CD4-positive, CD25-positive, alpha-beta regulatory T cell (primary cell): ENCODE measurements at regions not wholly inside any gene's neighbourhood (a gene's known extent, or its start where the extent isn't known, plus 50 kb on each side); places are given as distances from the start of the nearest gene placed in this dataset.

ENCODE experiments used
- ATAC-seq, 2 donors: fragments of 150-1000 bp; cut with Tn5 transposase; one replicate each; pipeline ENCODE4 v1.10.0; 2021; ENCODE audit warnings: low read depth in 2 of 2, moderate number of reproducible peaks in 2 of 2, moderate library complexity in 1 of 2
- DNase-seq, 3 donors: peaks; one replicate each; pipeline versions ENCODE4 v3.0.0 to v3.0.0-alpha.2; 2012 to 2022; ENCODE audit warnings: mixed read lengths in 1 of 3
- H3K27ac ChIP-seq: one replicate; pipeline ENCODE4 v1.7.0; 2013; ENCODE audit warnings: mild to moderate bottlenecking, low read length; ENCODE audit not compliant: insufficient read depth, poor library complexity, severe bottlenecking
- H3K27me3 ChIP-seq: one replicate; pipeline ENCODE4 v1.7.0; 2013; ENCODE audit warnings: low read length; ENCODE audit not compliant: control insufficient read depth, insufficient read depth
- H3K36me3 ChIP-seq: one replicate; pipeline ENCODE4 v1.7.0; 2013; ENCODE audit warnings: mild to moderate bottlenecking, low read length, moderate library complexity; ENCODE audit not compliant: control insufficient read depth, insufficient read depth
- H3K4me1 ChIP-seq: 2 replicates; pipeline ENCODE4 v1.7.0; 2013; ENCODE audit warnings: mild to moderate bottlenecking, low read length; ENCODE audit not compliant: insufficient read depth, control insufficient read depth, poor library complexity, severe bottlenecking
- H3K4me3 ChIP-seq: one replicate; pipeline ENCODE4 v1.7.0; 2013; ENCODE audit warnings: low read depth, mild to moderate bottlenecking, low read length, moderate library complexity
- H3K9me3 ChIP-seq, 2 experiments: 1 replicate in 1 of 2; 2 replicates in 1 of 2; pipeline ENCODE4 v1.7.0; 2013; ENCODE audit warnings: low read length in 2 of 2, mild to moderate bottlenecking in 1 of 2, moderate library complexity in 1 of 2; ENCODE audit not compliant: control insufficient read depth in 2 of 2
- H3K27ac Mint-ChIP-seq, 3 donors: one replicate each; pipeline ENCODE4 v1.8.0; 2020 to 2022; ENCODE audit warnings: mild to moderate bottlenecking in 3 of 3, mixed read lengths in 3 of 3, moderate library complexity in 2 of 3
- H3K27me3 Mint-ChIP-seq: one replicate; pipeline ENCODE4 v1.8.0; 2022; ENCODE audit warnings: mild to moderate bottlenecking, mixed read lengths
- H3K36me3 Mint-ChIP-seq: one replicate; pipeline ENCODE4 v1.8.0; 2020; ENCODE audit warnings: mixed read lengths
- H3K4me1 Mint-ChIP-seq, 4 donors: one replicate each; pipeline ENCODE4 v1.8.0; 2020 to 2022; ENCODE audit warnings: mixed read lengths in 4 of 4, mild to moderate bottlenecking in 1 of 4
- H3K4me3 Mint-ChIP-seq, 4 donors: one replicate each; pipeline ENCODE4 v1.8.0; 2020 to 2022; ENCODE audit warnings: mild to moderate bottlenecking in 4 of 4, mixed read lengths in 4 of 4, moderate library complexity in 3 of 4
- H3K9me3 Mint-ChIP-seq, 7 donors: one replicate each; pipeline ENCODE4 v1.8.0; 2020 to 2022; ENCODE audit warnings: mixed read lengths in 7 of 7, mild to moderate bottlenecking in 3 of 7, moderate library complexity in 2 of 7

DNA sequence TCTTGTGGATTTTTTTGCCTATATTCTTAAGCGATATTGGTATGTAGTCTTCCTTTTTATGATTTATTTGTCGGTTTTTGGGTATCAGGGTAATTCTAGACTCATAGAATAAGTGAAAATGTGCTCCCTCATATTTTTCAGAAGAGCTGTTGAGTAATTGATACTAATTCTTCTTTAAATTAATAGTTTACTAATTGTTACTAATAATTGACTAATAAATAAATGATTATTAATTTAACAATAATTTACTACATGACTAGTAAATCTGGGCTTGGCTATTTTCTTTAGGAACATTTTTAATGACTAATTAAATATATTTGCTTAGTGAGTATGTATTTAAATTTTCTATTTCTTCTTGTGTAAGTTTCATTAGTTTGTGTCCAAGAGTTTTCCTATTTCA is 325.0 kb downstream of the ADCYAP1 start:
- H3K9me3 ChIP-seq, result peaks cover 4 to 16% of the 10 kb centered on the region in 2 experiments
- no peaks in the 10 kb centered on the region for H3K27me3 Mint-ChIP-seq
- H3K27me3 ChIP-seq, result no peaks in the 10 kb centered on the region
- no peak overlapping the region for H3K27ac Mint-ChIP-seq
- no peaks in the 10 kb centered on the region for H3K4me1 ChIP-seq
- H3K4me3 ChIP-seq, result no peak overlapping the region
- H3K9me3 Mint-ChIP-seq, result peaks cover 0 to 49% (median 9%) of the 10 kb centered on the region in 7 donors
- H3K4me1 Mint-ChIP-seq, result no peaks in the 10 kb centered on the region
- no peak overlapping the region for H3K27ac ChIP-seq
- no peaks in the 10 kb centered on the region for H3K36me3 ChIP-seq
- H3K4me3 Mint-ChIP-seq, result no peak overlapping the region
- no peaks in the 10 kb centered on the region for H3K36me3 Mint-ChIP-seq
- DNase-seq, result no peak
- ATAC-seq, result no peak

DNA sequence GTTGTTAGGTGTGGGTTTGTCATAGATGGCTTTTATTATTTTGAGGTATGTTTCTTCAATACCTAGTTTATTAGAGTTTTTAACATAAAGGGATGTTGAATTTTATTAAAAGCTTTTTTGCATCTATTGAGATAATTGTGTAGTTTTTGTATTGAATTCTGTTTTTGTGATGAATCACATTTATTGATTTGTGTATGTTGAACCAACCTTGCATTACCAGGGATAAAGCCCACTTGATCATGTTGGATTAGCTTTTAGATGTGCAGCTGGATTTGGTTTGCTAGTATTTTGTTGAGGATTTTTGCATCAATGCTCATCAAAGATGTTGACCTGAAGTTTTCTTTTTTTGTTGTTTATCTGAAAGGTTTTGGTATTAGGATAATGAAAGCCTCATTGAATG is 328.2 kb downstream of the ADCYAP1 start:
- no peak overlapping the region for H3K4me3 Mint-ChIP-seq
- Histone ChIP-seq H3K36me3 (no peaks in the 10 kb centered on the region), H3K27ac (no peak overlapping the region), H3K4me1 (no peaks in the 10 kb centered on the region), H3K27me3 (no peaks in the 10 kb centered on the region), H3K9me3 (peaks cover 8 to 29% of the 10 kb centered on the region in 2 experiments), H3K4me3 (no peak overlapping the region)
- ATAC-seq (no peak), DNase-seq (no peak)
- no peaks in the 10 kb centered on the region for H3K36me3 Mint-ChIP-seq
- H3K9me3 Mint-ChIP-seq, result peaks cover 5 to 61% (median 15%) of the 10 kb centered on the region in 7 donors
- no peaks in the 10 kb centered on the region for H3K27me3 Mint-ChIP-seq
- no peaks in the 10 kb centered on the region for H3K4me1 Mint-ChIP-seq
- no peak overlapping the region for H3K27ac Mint-ChIP-seq

DNA sequence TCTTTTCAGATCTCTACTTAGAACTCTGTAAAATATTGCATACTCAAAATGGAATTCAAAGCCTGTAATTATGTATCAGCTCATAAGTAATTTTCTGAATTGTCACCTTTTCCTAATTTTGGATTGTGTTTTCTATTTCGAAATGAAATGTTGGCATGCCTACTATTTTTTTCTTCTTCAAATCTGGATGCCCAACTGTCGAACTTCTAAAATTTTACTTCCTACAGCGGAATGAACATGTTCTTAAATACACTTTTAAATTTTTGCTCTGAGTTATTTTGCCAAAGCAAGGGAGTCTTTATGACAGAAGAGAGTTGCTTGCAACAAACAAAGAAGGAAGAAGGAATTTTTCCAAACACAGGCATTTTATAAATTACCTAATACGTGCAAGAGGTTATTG is 336.0 kb downstream of the ADCYAP1 start:
- no peaks in the 10 kb centered on the region for H3K27me3 Mint-ChIP-seq
- H3K4me3 Mint-ChIP-seq, result no peak overlapping the region
- H3K27me3 ChIP-seq, result no peaks in the 10 kb centered on the region
- H3K4me1 ChIP-seq, result no peaks in the 10 kb centered on the region
- H3K27ac ChIP-seq, result no peak overlapping the region
- DNase-seq (no peak), ATAC-seq (no peak)
- peaks cover 0 to 9% of the 10 kb centered on the region in 2 experiments for H3K9me3 ChIP-seq
- H3K27ac Mint-ChIP-seq, result no peak overlapping the region
- H3K4me1 Mint-ChIP-seq, result no peaks in the 10 kb centered on the region
- no peak overlapping the region for H3K4me3 ChIP-seq
- H3K9me3 Mint-ChIP-seq, result peaks cover 0 to 13% (median 9%) of the 10 kb centered on the region in 7 donors
- no peaks in the 10 kb centered on the region for H3K36me3 Mint-ChIP-seq
- H3K36me3 ChIP-seq, result no peaks in the 10 kb centered on the region

DNA sequence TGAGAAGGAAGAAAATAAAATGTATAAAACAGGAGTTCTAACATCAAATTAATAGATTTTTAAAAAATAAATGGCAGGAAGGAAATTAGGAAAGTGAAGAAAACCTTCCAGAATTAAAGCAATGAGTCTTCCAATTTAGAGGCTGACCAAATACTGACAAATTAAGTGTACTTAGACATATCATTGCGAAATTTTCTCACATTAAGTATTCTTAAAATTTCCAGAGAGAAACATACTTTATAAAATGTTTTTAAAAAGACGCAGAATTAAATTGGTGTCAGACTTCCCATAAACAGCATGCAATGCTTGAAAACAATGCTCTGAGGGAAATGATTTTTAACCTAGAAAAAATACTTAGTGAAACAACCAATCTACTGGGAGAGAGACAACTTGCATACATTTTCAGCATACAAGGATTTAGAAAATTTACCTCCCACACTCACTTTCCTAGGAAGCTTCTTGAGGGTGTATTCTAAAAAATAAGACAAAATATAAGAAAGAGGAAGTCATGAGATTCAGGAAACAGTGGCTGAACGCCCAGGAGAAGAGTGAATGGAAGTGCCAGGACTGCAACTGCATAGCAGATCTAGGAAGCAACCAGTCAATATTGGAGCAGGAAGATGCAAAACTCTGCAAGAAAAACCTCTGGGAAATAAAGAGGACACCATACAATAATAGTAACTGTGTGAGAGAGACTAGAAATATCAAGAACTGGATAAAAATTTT is 339.9 kb downstream of the ADCYAP1 start:
- no peaks in the 10 kb centered on the region for H3K4me1 ChIP-seq
- Mint-ChIP-seq H3K36me3 (no peaks in the 10 kb centered on the region), H3K4me3 (no peak overlapping the region), H3K4me1 (no peaks in the 10 kb centered on the region), H3K27me3 (no peaks in the 10 kb centered on the region), H3K27ac (no peak overlapping the region), H3K9me3 (peaks cover 0 to 9% (median 3%) of the 10 kb centered on the region in 7 donors)
- ATAC-seq (no peak), DNase-seq (no peak)
- no peaks in the 10 kb centered on the region for H3K36me3 ChIP-seq
- no peak overlapping the region for H3K27ac ChIP-seq
- no peaks in the 10 kb centered on the region for H3K9me3 ChIP-seq
- no peak overlapping the region for H3K4me3 ChIP-seq
- H3K27me3 ChIP-seq, result no peaks in the 10 kb centered on the region

DNA sequence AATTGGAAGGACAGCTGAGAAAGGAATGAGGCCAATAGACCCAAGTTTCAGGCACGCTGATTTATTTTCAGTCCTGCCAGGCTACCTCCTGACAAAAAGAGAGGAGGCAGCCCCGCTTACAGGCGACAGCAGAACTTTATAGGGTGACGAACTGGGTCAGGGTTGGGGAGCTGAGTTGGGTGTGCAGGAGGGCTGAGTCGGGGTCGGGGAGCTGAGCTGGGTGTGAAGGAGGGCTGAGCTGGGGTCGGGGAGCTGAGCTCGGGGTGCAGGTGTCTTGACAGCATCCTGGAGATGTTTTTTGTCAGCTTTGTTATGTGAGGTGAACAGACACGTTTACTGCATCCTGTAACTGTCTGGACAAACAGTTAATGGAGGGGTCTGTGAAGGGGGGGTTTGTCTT is 342.2 kb downstream of the ADCYAP1 start:
- H3K27ac Mint-ChIP-seq, result no peak overlapping the region
- no peaks in the 10 kb centered on the region for H3K36me3 ChIP-seq
- no peaks in the 10 kb centered on the region for H3K4me1 ChIP-seq
- peaks cover 0 to 9% (median 2%) of the 10 kb centered on the region in 7 donors for H3K9me3 Mint-ChIP-seq
- H3K4me3 Mint-ChIP-seq, result no peak overlapping the region
- DNase-seq (no peak), ATAC-seq (no peak)
- no peaks in the 10 kb centered on the region for H3K36me3 Mint-ChIP-seq
- no peaks in the 10 kb centered on the region for H3K27me3 ChIP-seq
- no peaks in the 10 kb centered on the region for H3K4me1 Mint-ChIP-seq
- no peaks in the 10 kb centered on the region for H3K27me3 Mint-ChIP-seq
- no peak overlapping the region for H3K4me3 ChIP-seq
- H3K27ac ChIP-seq, result no peak overlapping the region
- H3K9me3 ChIP-seq, result no peaks in the 10 kb centered on the region

DNA sequence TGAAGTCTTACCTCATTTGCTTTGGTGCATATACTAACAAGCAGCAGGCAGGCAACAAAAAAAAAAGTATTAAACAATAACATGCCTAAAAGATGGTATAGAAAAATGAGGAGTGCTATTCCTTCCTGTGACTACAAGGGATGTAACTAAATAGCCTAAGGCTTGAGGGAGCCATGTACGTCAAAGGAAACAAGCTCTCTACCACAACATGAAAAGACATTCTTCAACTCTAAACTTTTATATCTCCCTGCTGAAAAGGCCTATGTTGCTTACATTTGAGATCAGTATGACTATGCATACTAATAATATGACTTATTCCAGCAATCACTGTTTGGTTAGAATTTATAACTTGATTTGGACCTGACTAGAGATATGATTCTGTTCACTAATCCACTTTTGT is 347.9 kb downstream of the ADCYAP1 start:
- no peaks in the 10 kb centered on the region for H3K4me1 ChIP-seq
- Mint-ChIP-seq H3K4me3 (no peak overlapping the region), H3K27me3 (no peaks in the 10 kb centered on the region), H3K27ac (no peak overlapping the region), H3K4me1 (no peaks in the 10 kb centered on the region), H3K9me3 (peaks cover 1 to 9% (median 5%) of the 10 kb centered on the region in 7 donors), H3K36me3 (no peaks in the 10 kb centered on the region)
- no peak for ATAC-seq
- no peak overlapping the region for H3K4me3 ChIP-seq
- DNase-seq, result no peak
- no peak overlapping the region for H3K27ac ChIP-seq
- H3K36me3 ChIP-seq, result no peaks in the 10 kb centered on the region
- H3K27me3 ChIP-seq, result no peaks in the 10 kb centered on the region
- peaks cover 0 to 3% of the 10 kb centered on the region in 2 experiments for H3K9me3 ChIP-seq

DNA sequence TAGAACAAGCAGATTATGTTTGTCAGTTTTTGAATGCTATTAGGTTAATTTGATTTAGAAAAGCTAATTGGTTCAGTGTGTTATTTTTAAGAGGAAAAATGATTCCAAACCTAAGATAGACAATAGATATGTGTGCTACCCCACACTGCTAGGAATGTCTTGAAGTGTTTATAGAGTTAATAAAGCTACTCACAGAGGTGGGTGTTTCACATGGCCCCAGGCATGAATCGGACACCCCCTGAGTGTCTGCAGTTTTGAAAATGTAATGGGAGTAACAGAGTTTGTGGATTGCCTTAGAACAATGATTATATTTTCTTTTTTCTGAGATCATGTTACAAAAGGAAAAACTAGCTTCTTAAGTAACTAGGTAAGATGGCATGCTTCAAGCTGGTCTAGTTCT is 348.3 kb downstream of the ADCYAP1 start:
- Histone ChIP-seq H3K36me3 (no peaks in the 10 kb centered on the region), H3K27me3 (no peaks in the 10 kb centered on the region), H3K9me3 (peaks cover 0 to 3% of the 10 kb centered on the region in 2 experiments), H3K27ac (no peak overlapping the region), H3K4me1 (no peaks in the 10 kb centered on the region), H3K4me3 (no peak overlapping the region)
- Mint-ChIP-seq H3K27me3 (no peaks in the 10 kb centered on the region), H3K36me3 (no peaks in the 10 kb centered on the region), H3K4me3 (no peak overlapping the region), H3K4me1 (no peaks in the 10 kb centered on the region), H3K9me3 (peaks cover 1 to 9% (median 5%) of the 10 kb centered on the region in 7 donors), H3K27ac (no peak overlapping the region)
- ATAC-seq, result no peak
- DNase-seq, result no peak

DNA sequence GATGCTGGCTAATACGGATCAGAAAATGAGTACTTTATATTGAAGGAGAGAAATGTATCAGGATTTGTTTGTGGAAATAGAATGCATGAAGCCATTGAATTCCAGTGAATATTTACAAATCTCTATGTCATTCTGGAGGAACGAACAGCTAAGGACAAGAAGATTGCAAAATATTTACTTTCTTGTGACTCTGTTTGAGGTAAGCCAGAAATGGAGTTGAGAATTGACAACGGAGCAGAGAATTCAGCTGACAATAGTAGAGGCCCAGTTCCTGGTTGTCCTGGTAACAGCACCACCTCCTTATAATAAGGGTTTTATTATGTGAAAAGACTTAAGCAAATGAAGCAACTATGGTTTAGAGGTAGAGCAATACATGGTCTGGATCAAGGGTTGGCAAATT is 349.2 kb downstream of the ADCYAP1 start:
- H3K27me3 Mint-ChIP-seq, result no peaks in the 10 kb centered on the region
- no peak overlapping the region for H3K4me3 Mint-ChIP-seq
- Histone ChIP-seq H3K36me3 (no peaks in the 10 kb centered on the region), H3K4me1 (no peaks in the 10 kb centered on the region), H3K27me3 (no peaks in the 10 kb centered on the region), H3K9me3 (peaks cover 0 to 3% of the 10 kb centered on the region in 2 experiments), H3K27ac (no peak overlapping the region), H3K4me3 (no peak overlapping the region)
- H3K36me3 Mint-ChIP-seq, result no peaks in the 10 kb centered on the region
- H3K27ac Mint-ChIP-seq, result no peak overlapping the region
- no peaks in the 10 kb centered on the region for H3K4me1 Mint-ChIP-seq
- no peak for ATAC-seq
- H3K9me3 Mint-ChIP-seq, result peaks cover 1 to 9% (median 5%) of the 10 kb centered on the region in 7 donors
- no peak for DNase-seq
